HTR-8/SVneo (cell line): ENCODE measurements at regions not wholly inside any gene's neighbourhood (a gene's known extent, or its start where the extent isn't known, plus 50 kb on each side); places are given as distances from the start of the nearest gene placed in this dataset.
"Not testable (repeated sequence)": the region's sequence is repeated elsewhere in the genome, so short reads cannot be mapped to it uniquely, and the experiment has no call there.

Experiments
- DNase-seq: peaks from one replicate; pipeline ENCODE4 v3.0.0; 2011; ENCODE audit warnings: low spot score, mixed read lengths; ENCODE audit not compliant: insufficient read length
- FAIRE-seq: peaks from 2 replicates; lab custom pipeline; 2011; peaks lifted over from hg19 to GRCh38; lab: Jason Lieb, UNC

DNA sequence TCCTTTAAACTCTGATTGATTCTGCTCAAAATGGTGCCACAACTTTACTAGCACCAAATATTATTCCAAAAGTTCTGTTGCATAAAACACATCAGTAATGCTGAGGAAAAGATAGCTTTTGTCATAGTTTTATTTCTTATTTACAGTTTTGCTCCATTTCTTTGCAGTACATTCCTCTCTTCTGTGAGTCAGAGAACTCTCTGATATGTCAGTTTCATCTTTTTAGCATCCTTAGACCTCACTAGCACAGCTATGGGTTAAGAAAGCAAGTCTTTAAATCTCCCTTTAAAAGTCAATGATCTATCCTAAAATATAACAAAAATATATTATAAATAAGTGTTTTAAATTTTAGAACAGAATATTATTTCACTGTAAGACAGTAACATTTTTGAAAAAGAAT is 356.6 kb upstream of the SNX7 start:
- no peak for DNase-seq
- FAIRE-seq, result no peak

DNA sequence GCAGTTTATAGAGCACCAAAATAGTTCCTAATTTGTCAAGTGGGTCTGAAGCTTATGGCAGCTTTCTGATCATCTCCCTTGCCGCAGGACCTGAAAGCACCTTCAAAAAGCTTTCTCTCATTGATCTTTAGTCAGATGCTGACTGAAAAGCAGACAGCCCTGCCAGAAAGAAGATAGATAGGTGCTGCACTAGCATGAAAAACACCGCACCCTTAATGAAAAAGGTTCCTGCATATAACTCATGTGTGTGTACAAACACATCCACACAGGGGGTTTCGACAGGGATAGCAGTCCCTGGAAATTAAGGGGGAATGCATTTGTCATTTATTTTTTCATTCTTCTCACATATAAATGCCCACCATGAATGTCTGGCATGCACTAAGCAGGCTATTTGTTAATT is 361.7 kb upstream of the SNX7 start:
- DNase-seq (no peak), FAIRE-seq (no peak)

DNA sequence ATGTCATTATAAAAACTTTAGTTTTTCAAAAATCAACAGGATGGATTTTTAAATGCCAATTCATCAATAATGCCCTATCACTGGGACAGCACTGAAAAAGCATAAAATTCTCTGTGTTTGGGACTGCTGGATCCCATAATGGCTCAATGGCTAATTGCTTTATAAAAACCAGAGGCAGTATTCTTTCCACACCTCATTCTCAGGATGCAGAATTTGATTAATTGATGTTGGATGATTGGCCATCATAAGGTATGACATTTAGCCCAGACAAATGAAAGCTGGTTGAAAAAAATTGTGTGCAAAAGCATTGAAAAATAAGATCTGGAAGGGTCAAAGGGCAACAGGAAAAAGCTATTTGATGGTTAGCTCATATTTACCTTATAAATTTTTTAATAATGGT is 362.2 kb upstream of the SNX7 start:
- no peak for DNase-seq
- no peak for FAIRE-seq

DNA sequence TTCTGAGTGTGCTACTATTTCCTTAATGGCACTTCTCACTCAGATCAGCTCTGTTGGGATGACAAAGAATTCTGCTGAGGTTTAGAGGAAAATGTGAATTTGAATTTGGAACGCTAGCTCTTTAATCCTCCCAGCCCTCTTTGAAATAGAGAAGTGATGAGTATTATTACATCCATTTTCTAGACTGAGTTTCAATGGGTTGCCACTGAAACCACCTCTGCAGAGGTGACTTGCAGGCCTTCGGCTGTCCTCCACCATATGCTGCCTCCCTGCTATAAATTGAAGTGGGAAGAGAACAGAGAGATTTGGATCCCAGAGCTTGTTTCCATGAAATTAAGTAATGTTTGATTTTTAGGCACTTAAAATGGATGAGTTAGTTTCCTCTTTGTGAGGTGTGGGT is 363.2 kb upstream of the SNX7 start:
- DNase-seq (no peak), FAIRE-seq (no peak)

DNA sequence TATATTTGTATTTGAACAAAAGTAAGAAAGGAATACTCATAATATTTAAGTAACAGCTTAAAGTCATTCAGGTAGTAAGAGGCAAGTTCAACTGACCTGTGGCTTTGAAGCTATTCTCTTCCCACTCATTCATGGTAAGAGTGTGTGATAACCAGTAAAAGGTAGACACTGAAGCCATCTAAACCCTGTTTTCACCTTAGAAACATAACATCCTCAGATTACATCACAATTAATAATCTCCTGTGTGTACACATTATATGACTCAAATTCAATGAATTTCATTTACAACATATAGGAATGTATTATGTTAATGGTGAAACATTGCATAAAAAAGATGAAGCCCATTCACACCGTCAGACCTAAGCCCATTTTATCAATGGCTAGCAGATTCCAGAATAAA is 364.8 kb upstream of the SNX7 start:
- DNase-seq (no peak), FAIRE-seq (no peak)

DNA sequence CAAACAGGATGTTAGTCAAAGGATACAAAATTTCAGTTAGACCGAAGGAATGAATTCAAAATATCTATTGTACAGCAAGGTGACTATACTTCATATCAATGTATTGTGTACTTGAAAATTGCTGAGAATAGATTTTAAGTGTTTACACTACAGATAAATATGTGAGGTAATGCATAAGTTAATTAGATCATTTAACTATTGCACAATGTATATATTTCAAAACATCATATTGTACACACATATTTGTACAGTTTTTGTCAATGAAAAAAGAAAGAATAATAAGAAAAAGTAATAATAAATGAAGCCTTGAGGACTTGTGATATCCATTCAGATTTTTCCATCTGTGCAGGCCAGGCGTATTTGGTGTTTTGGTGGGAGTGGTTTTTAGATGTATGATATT is 367.4 kb upstream of the SNX7 start:
- no peak for DNase-seq
- no peak for FAIRE-seq

DNA sequence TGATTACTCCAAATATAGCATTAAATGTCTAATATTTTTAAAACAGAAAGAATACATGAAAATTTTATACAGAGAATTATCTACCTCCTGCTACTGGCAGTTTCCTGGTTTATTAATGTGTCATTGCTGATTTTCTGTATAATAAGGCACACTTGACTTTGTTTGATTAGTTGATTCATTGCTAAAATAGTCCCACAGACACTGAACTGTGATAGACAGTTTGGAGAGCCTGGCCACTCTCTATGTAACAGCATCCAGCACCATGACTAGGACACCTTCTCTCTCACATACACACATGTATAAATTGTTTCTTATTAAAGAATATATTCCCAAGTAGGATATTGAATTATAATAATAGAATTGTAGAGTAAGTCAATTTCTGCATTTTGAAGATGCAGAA is 368.5 kb upstream of the SNX7 start:
- no peak for FAIRE-seq
- no peak for DNase-seq

DNA sequence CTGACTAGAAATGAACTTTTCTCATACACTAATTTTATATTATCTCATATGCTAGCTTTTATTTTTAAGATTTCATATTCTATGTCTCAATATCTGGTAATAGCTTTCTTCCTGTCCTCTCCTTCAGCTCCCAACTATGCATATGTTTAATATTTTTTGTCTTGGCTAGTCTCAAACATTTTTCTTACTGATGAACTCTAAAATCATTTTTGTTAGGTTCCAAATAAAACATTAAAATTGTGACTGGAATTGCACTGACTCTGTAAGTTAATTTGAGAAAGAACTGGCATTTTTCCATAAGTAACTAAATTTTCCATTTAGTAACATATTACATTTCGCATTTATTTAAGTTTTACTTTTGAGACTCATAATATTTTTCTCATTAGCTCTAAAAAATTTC is 368.5 kb upstream of the DPYD start:
- FAIRE-seq, result no peak

DNA sequence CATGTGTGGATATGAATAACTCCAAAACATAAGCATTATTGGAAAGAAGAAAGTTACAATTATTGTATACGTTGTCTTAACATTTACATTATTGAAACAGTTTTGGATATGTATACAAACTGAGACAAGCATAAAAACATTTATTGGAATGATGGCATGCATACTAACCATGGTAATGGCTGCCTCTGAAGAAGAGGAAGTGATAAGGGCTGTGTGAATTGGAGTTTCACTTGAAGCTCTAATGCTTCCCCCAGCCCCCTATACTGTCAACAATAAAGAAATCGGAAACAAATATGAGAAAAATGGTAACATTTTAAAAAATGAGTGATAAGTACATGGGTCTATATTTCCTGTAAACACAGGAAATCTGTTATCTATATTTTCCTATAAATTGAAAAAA is 367.7 kb upstream of the DPYD start:
- no peak for DNase-seq
- no peak for FAIRE-seq

More for the DNA sequence above, 368.5 kb upstream of the DPYD start:
- DNase-seq, result no peak

DNA sequence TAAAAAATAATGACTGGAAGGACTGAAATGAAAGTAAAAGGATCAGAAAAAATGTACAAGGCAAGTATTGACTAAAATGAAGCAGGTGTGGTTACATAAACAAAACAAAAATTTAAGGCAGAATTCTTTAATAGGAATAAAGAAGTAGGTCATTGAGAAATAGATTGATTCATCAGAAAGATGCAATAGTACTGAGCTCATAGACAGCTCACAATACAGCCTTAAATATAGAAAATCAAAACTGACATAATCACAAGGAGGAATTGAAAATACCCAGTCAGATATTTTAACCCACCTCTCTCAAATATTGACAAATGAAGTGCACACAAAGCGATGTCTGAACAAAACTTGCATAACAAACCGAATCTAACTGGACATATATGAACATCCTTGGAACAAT is 366.8 kb upstream of the DPYD start:
- no peak for DNase-seq
- no peak for FAIRE-seq

DNA sequence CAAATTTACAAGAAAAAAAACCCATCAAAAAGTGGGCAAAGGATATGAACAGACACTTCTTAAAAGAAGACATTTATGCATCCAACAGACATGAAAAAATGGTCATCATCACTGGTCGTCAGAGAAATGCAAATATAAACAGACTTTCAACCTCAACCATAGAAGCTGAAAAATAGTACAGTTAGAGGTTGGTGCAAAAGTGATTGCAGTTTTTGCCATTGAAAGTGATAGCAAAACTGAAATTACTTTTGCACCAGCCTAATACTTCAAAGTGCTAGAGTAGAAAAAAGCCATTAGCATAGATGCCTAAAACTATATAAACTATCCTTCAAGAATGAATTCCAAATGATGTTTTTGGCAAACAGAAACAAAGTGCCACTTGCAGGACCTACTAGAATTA is 365.8 kb upstream of the DPYD start:
- FAIRE-seq (no peak), DNase-seq (no peak)

DNA sequence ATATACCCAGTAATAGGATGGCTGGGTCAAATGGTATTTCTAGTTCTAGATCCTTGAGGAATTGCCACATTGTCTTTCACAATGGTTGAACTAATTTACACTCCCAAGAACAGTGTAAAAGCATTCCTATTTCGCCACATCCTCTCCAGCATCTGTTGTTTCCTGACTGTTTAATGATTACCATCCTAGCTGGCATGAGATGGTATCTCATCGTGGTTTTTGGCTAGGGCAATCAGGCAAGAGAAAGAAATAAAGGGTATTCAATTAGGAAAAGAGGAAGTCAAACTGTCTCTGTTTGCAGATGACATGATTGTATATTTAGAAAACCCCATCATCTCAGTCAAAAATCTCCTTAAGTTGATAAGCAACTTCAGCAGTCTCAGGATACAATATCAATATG is 364.5 kb upstream of the DPYD start:
- FAIRE-seq, DNase-seq: not testable (repeated sequence)

DNA sequence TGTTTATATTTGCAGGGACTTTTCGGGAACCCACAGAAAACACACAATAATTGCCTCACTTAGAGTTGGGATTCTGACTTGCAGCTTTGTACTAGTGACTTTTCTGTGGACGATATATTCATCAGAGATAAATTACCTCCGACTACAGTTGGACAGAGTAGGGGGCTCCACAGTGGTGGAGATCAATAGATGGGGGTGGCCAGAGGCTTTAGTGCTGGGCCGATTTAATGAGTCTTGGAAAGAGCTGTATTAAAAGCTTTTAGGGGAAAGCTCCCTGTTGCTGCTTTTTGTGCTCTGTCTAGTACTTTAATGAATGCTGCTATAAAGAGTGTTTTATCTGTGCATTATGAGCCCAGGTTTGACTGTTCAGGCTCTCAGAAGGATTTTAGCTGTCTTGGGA is 359.2 kb upstream of the DPYD start:
- FAIRE-seq, result no peak
- DNase-seq, result no peak

DNA sequence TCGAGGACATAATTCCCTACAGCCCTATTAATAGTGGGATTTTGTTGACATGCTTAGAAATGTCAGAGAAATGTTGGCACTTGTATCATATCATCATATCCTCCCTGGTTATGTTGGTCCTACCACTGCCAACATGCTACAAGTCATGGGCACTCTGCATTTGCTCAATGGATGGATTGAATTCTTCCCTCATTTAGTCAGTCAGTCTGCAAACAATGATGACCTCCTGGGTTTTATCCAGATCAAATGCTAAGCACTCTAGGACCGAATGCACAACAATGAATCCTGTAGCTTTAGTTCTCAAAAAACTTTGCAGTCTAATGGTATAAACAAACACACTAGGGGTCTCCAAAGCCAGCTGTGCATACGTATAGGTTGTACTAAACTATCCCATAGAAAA is 357.2 kb upstream of the DPYD start:
- DNase-seq, result no peak
- no peak for FAIRE-seq

DNA sequence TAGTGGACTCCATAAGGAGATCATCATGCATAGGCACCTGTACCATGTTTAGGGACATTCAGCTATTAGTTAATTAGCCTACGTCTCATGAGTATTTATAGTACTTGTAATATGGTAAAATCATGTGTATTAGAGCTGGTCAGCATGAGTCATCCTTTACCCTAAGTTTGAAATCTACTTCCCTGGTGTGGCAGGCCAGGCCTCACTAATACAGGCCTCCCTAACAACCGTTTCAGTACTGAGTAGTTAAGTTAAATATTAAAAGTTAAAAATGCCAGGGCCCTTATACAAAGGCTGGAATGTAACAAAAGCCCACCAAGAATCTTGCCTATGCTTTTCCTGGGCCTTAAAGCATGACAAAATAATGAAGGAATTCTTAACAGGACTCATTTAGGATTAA is 356.3 kb upstream of the DPYD start:
- DNase-seq (no peak), FAIRE-seq (no peak)

DNA sequence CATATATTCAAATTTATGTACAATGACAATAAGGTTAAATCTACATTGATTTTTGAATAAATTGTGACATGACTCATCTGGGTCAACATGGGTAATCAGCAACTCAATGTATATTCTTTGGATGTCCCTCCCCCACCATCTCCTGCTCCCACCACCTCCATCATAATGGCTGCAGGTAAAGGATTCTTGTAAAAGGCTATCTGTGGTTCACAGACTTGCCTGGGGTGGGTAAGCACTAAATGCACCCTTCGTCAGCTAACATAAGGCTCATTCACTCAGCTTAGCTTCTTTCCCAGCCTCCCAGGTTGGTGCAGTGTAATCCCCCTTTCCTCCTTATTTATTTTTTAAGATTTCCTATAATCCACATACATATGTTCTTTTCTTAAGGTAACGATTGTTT is 355.7 kb upstream of the DPYD start:
- FAIRE-seq, result no peak

DNA sequence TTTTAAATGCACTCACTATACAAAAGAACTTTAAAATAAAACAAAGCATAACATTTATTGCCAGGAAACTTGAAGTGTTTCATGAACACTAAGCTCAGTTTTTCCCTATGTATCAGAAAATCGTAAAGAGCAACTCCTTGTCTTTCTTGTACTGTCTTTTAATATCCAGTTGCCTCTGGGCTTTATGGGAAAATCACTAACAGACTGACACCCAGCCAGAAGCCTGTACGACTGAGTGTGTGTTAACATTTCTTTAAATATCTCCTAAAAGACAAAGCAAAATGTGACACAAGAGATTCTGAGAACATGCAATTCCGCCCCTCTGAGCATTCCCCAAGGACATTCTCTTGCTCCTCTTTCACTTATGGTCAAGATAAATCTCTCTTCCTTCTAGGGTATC is 347.5 kb upstream of the DPYD start:
- FAIRE-seq, result no peak
- no peak for DNase-seq

More for the DNA sequence above, 355.7 kb upstream of the DPYD start:
- DNase-seq, result no peak

DNA sequence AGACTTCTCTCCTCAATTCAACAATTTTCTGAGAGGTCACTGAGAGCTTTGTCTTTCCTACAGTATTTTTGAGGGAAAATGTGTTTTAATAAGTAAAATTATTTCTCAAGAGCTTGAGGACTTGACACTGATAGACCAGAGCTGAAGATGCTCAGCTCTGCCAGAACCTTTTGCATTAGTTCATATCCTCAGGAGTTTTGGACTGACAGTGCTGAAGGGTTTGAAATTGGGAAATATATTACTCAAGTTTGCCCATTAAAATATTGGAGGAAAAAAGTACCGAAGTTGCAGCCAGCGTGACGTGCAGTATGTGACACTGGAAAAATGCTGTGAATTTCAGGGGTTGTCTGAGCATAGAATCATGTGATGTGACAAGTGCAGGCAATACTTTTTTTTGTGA is 346.6 kb upstream of the DPYD start:
- FAIRE-seq, result no peak
- DNase-seq, result no peak

DNA sequence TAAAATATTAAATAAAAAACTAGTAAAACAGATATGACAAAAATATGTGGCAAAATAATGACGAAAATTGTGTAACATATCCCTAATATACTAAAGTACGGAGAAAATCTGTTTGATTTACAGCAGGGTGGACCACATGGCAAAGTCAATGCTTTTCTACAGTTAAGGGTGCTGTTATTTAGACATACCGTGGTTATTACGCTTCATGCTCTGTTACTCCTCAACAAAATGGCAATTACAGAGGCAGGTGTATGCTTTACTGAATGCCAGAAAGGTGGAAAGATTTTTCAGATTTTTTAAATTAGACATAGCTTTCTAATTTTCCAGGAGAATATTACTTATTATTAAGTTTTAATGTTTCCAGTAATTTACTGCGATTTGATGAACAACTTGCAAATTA is 343.9 kb upstream of the DPYD start:
- DNase-seq (no peak), FAIRE-seq (no peak)

DNA sequence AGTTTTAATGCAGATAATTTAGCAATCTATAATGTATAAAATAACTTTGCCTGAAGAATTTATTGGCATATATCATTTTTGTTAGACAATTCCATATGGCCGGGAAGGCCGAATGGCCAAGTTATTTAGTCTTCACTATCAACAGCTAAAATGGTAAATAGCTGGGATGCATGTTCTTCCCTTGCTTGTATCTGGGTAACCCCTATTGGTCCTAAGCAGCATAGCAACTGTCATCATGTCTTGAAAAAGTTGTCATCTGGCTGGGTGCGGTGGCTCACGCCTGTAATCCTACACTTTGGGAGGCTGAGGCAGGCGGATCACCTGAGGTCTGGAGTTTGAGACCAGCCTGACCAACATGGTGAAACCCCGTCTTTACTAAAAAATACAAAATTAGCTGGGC is 340.0 kb upstream of the DPYD start:
- DNase-seq (no peak), FAIRE-seq (no peak)

DNA sequence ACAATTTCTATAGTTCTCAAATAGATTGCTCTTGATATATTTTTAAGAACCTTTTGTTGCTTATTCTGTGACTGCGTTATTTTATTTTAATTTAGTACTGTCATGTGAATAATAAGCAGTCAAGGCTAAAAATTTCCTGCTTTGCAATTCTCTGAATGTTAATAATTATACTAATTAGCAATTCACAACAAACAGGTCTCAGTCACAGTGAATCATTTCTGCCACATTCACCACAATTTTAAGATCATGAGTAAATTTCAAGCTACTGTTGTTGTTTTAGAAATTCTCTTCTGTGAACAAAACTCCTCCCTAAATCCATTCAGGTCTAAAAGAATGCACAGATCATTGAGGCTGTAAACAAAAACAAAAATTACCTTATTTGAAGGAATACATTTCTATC is 339.6 kb upstream of the DPYD start:
- DNase-seq, result no peak
- FAIRE-seq, result no peak

DNA sequence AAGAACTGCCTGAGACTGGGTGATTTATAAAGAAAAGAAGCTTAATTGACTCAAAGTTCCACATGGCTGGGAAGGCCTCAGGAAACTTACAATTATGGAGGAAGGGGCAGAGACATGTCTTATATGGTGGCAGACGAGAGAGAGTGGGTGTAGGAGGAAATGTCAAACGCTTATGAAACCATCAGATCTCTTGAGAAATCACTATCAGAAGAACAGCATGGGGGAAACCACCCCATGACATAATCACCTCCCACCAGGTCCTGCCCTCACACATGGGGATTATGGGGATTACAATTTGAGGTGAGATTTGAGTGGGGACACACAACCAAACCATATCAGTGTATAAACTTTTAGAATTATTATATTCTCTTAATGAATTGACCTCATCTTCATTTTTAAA is 335.9 kb upstream of the DPYD start:
- DNase-seq (no peak), FAIRE-seq (no peak)

DNA sequence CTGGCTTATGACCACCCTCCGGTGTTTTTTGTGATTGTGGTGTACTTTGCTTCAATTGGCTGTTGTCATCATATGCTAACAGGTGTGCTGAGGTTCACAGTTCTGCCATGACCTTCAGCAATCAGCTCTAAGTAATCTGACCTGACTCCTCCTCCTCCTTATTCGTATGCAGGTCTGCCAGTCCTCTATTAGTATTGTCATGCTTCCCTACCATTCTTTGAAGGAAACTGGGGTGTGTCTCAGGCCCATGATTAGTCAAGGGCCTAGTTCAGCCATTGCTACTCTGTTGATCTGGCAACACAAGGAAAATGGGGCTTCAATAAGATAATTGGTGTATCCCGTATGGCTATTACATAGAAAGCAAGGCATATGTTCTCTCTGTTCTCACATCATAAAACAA is 332.3 kb upstream of the DPYD start:
- no peak for FAIRE-seq
- DNase-seq, result no peak
